Brain microvascular endothelial cell (primary cell): ENCODE measurements at regions not wholly inside any gene's neighbourhood (a gene's known extent, or its start where the extent isn't known, plus 50 kb on each side); places are given as distances from the start of the nearest gene placed in this dataset.

Source experiments
- DNase-seq: peaks from one replicate; pipeline ENCODE4 v3.0.0-alpha.2; 2020
- H3K27ac ChIP-seq: fragments of 250-450 bp; sonication (Bioruptor Pico); 2 replicates; pipeline ENCODE4 v1.5.1; 2020; ENCODE audit warnings: mild to moderate bottlenecking, moderate library complexity
- H3K27me3 ChIP-seq: fragments of 250-450 bp; sonication (Bioruptor Pico); replicated peaks from 2 replicates; pipeline ENCODE4 v1.5.1; 2020; ENCODE audit warnings: mild to moderate bottlenecking
- H3K36me3 ChIP-seq: fragments of 250-450 bp; sonication (Bioruptor Pico); replicated peaks from 2 replicates; pipeline ENCODE4 v1.5.1; 2020; ENCODE audit warnings: mild to moderate bottlenecking
- H3K4me3 ChIP-seq: 2 replicates; pipeline ENCODE4 v1.5.1; 2011; ENCODE audit warnings: low read depth, mild to moderate bottlenecking, control low read depth, low read length, moderate library complexity
- in situ Hi-C: cut with HindIII; loops from 2 replicates; pipeline ENCODE4 v1.10.0; 2017; ENCODE audit warnings: low sequenced_read_pairs, low pct_ligation_motif_present
- TF ChIP-seq, protein P1 (sequence below): IDR thresholded peaks from 2 replicates; pipeline ENCODE4 v1.5.1; 2011; ENCODE audit warnings: low read depth, mild to moderate bottlenecking, moderate library complexity, low read length, control low read depth, inconsistent platforms; ENCODE audit errors: missing control alignments

- TF ChIP-seq, protein P1, sequence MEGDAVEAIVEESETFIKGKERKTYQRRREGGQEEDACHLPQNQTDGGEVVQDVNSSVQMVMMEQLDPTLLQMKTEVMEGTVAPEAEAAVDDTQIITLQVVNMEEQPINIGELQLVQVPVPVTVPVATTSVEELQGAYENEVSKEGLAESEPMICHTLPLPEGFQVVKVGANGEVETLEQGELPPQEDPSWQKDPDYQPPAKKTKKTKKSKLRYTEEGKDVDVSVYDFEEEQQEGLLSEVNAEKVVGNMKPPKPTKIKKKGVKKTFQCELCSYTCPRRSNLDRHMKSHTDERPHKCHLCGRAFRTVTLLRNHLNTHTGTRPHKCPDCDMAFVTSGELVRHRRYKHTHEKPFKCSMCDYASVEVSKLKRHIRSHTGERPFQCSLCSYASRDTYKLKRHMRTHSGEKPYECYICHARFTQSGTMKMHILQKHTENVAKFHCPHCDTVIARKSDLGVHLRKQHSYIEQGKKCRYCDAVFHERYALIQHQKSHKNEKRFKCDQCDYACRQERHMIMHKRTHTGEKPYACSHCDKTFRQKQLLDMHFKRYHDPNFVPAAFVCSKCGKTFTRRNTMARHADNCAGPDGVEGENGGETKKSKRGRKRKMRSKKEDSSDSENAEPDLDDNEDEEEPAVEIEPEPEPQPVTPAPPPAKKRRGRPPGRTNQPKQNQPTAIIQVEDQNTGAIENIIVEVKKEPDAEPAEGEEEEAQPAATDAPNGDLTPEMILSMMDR: no peak
- in situ Hi-C loops: no loop called here
- H3K36me3 ChIP-seq: no peaks in the 10 kb centered on the region
- H3K27me3 ChIP-seq: no peaks in the 10 kb centered on the region
- no peak overlapping the region for H3K4me3 ChIP-seq
- DNase-seq: no peak
- H3K27ac ChIP-seq: no peak overlapping the region
Observed at GRCh38 chr13:88883741-88884140, 1212.6 kb downstream of the SLITRK5 start.

DNA sequence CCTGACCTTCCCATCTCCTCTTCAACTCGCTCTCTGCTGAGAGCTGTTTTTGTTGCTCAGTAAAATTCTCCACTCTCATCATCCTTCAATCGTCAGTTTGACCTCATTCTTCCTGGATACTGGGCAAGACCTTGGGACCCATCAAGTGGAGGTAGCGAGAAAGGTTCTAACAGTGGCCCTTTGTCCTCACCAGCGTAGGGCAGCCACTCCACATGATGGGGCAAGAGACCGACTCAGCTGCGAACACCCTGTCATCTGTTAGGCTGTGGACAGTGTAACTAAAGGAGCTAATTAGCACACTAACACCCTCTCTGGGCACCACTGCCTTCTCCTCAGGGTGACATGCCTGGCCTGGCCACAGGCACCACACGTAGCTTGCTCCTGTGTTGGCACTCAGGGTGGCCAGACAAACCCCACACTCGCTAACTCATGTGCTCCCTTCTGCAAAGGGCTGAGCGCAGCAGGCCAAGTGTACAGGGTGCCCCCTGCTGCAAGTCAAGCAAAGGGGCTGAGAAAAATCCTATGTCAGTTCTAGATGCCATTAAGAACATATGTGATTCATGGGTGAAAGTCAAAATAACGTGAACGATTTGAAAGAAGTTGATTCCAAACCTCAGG is 1216.0 kb downstream of the SLITRK5 start:
- Histone ChIP-seq H3K27ac (no peak overlapping the region), H3K27me3 (no peaks in the 10 kb centered on the region), H3K4me3 (no peak overlapping the region), H3K36me3 (no peaks in the 10 kb centered on the region)
- in situ Hi-C loops: no loop called here
- no peak for DNase-seq
- TF ChIP-seq, protein P1: no peak

GRCh38 chr13:88895261-88895941 is 1224.2 kb downstream of the SLITRK5 start:
- DNase-seq: no peak
- Histone ChIP-seq H3K27ac (no peak overlapping the region), H3K27me3 (no peaks in the 10 kb centered on the region), H3K4me3 (no peak overlapping the region), H3K36me3 (no peaks in the 10 kb centered on the region)
- TF ChIP-seq, protein P1: no peak
- in situ Hi-C loops: no loop called here

DNA sequence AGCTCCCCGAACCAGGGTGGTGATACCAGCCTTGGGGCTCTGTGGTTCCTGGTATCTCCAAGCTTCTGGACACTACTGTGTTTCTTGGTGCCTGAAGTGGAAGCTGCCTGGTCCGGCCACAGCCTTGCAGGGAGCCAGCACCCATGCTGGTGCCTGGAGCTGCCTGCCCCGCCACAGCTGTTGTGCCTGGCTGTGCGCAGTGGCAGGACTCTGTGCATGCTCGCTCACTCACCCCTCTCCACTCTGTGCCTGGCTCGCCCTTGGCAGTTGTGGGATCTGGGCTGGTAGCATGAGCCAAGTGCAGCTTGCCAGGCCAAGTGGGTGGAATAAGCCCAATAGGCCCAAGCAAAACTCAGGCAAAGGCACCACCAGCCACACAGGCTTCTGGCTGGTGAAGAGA is 1225.3 kb downstream of the SLITRK5 start:
- in situ Hi-C loops: no loop called here
- no peaks in the 10 kb centered on the region for H3K27me3 ChIP-seq
- H3K4me3 ChIP-seq: no peak overlapping the region
- no peaks in the 10 kb centered on the region for H3K36me3 ChIP-seq
- no peak overlapping the region for H3K27ac ChIP-seq
- TF ChIP-seq, protein P1: no peak
- DNase-seq: no peak

- no peaks in the 10 kb centered on the region for H3K36me3 ChIP-seq
- H3K4me3 ChIP-seq: no peak overlapping the region
- no peak for DNase-seq
- H3K27me3 ChIP-seq: no peaks in the 10 kb centered on the region
- in situ Hi-C loops: no loop called here
- no peak overlapping the region for H3K27ac ChIP-seq
- TF ChIP-seq, protein P1: no peak
Observed at GRCh38 chr13:88908961-88909441, 1237.8 kb downstream of the SLITRK5 start.
